ENCODE measurements at regions not wholly inside any gene's neighbourhood (a gene's known extent, or its start where the extent isn't known, plus 50 kb on each side); places are given as distances from the start of the nearest gene placed in this dataset.

DNA sequence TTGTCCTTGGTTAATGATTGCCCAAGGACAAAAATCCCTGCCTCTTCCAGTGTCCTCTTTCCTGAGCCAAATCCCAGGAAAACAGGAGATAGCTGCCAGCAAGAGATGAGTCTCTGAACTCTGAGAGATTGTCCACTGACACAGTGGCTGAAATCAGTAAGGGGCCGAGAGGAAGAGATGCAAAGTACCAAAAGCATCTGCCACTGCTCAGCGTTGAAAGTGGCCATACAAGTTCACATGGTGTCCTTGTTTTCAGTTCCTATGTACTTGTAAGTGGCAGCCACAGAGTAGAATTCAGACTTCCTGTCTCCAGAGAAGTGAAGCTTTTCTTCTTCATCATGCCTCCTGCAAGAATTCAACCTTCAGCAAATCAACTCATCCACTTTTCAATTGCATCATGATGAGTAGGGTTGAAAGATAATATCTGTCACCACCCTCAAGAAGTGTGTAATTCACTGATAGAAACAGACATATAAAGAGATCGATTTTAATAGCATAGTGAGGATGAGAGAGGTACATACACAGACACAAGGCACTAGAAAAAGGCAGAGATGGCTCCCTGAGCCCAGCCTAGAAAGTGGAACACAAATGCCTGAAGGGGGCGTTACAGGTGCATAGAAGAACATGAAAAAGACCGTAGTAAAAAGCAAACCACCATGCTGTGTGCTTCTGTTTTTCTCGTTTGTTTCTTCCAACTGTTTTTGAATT lies 185.8 kb downstream of the MRPL39 start:
- intact Hi-C loops (cut with micrococcal nuclease): loop anchor here (1.0 to 10.0 kb wide), 7 partner anchors 91 to 313 kb away; partner anchors contain the start of genes ATP5PF, GABPA, JAM2 and MRPL39
- Mint-ChIP-seq H3K9me3 (ENCODE audit: insufficient read depth) (no peaks in the 10 kb centered on the region), H3K27ac (peak overlapping the region; percentile 90), H3K4me1 (peaks cover 46% of the 10 kb centered on the region), H3K27me3 (no peaks in the 10 kb centered on the region), H3K4me3 (peak overlapping the region; percentile 75)
- ATAC-seq (ENCODE audit: low read depth) (peak; percentile 80), DNase-seq (peak; percentile 86)
- ChIA-PET POLR2A (no interaction called here), CTCF (interaction anchor here (0.6 to 7.7 kb wide), 14 partner anchors 67 to 311 kb away, joined by 3 to 48 read pairs (median 4); partner anchors contain the start of genes JAM2 and MRPL39)
- H3K9ac ChIP-seq (ENCODE audit: low read length): peak overlapping the region; percentile 48
- H3K4me3 ChIP-seq (ENCODE audit: control extremely low read depth in 1 of 5, extremely low read depth in 1 of 5, insufficient read depth in 1 of 5, low read depth in 2 of 5, low read length in 4 of 5): peak overlapping the region in 2 of 5 experiments; percentile 6 to 48
- H3K9me3 ChIP-seq (ENCODE audit: control extremely low read depth in 1 of 3, control insufficient read depth in 2 of 3, insufficient read depth in 1 of 3, low read length in 2 of 3): no peaks in the 10 kb centered on the region
- no peak for TF ChIP-seq EZH2 (IDR thresholded peaks at IDR 0.05; ENCODE audit: borderline replicate concordance, insufficient read depth, low read depth, low read length, poor library complexity, severe bottlenecking)
- TF ChIP-seq, protein P1, sequence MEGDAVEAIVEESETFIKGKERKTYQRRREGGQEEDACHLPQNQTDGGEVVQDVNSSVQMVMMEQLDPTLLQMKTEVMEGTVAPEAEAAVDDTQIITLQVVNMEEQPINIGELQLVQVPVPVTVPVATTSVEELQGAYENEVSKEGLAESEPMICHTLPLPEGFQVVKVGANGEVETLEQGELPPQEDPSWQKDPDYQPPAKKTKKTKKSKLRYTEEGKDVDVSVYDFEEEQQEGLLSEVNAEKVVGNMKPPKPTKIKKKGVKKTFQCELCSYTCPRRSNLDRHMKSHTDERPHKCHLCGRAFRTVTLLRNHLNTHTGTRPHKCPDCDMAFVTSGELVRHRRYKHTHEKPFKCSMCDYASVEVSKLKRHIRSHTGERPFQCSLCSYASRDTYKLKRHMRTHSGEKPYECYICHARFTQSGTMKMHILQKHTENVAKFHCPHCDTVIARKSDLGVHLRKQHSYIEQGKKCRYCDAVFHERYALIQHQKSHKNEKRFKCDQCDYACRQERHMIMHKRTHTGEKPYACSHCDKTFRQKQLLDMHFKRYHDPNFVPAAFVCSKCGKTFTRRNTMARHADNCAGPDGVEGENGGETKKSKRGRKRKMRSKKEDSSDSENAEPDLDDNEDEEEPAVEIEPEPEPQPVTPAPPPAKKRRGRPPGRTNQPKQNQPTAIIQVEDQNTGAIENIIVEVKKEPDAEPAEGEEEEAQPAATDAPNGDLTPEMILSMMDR (IDR thresholded peaks at IDR 0.05): peak; percentile 85
- WGBS (ENCODE audit: insufficient coverage): 0% methylated on average over 2 of the region's 6 CpGs
- no peaks in the 10 kb centered on the region for H3K79me2 ChIP-seq (ENCODE audit: control insufficient read depth, insufficient read depth, low read length)
- no peaks in the 10 kb centered on the region for H3K27me3 ChIP-seq (replicated peaks in 1 of 4; ENCODE audit: control extremely low read depth in 1 of 4, control insufficient read depth in 3 of 4, insufficient read depth in 4 of 4, low read length in 3 of 4)
- H3K36me3 ChIP-seq (replicated peaks in 1 of 2; ENCODE audit: control extremely low read depth in 1 of 2, control insufficient read depth in 1 of 2, extremely low read depth in 1 of 2, insufficient read depth in 2 of 2, low read length in 1 of 2): no peaks in the 10 kb centered on the region
- H2AFZ ChIP-seq (ENCODE audit: insufficient read depth, low read depth, low read length, poor library complexity, severe bottlenecking): peak overlapping the region; percentile 82
- H4K20me1 ChIP-seq (ENCODE audit: control insufficient read depth, insufficient read depth, low read length, poor library complexity, severe bottlenecking): no peaks in the 10 kb centered on the region
- peak overlapping the region; percentile 68 for H3K4me2 ChIP-seq (replicated peaks; ENCODE audit: low read depth, low read length, poor library complexity, severe bottlenecking)
- H3K4me1 ChIP-seq (ENCODE audit: control insufficient read depth in 2 of 2, insufficient read depth in 2 of 2, low read length in 2 of 2): peaks cover 31 to 47% of the 10 kb centered on the region in 2 donors
- peak overlapping the region; percentile 86 to 92 for H3K27ac ChIP-seq (ENCODE audit: low read length in 2 of 2)

DNA sequence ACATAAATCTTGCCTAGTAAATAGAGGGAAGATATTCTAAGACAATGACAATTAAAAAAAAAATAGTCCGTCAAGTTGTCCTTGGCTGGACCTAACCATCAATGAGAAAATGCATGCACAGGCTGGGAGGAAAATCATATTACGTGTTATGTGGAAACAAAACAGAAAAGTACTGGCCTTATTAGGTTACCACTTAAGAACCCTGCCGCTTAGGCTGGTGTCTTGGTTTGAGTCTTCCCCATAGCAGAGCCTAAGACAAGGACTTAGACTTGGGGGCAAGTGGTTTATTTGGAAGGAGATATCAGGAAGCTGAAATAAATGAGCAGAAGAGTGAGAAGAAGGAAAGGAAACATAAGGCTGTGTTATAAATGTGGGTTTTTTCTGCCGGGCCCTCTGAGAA lies 186.4 kb downstream of the MRPL39 start:
- no peaks in the 10 kb centered on the region for H3K9me3 Mint-ChIP-seq (ENCODE audit: insufficient read depth)
- Histone ChIP-seq H3K27me3 (replicated peaks in 1 of 4; ENCODE audit: control extremely low read depth in 1 of 4, control insufficient read depth in 3 of 4, insufficient read depth in 4 of 4, low read length in 3 of 4) (no peaks in the 10 kb centered on the region), H2AFZ (ENCODE audit: insufficient read depth, low read depth, low read length, poor library complexity, severe bottlenecking) (peak overlapping the region; percentile 82), H3K79me2 (ENCODE audit: control insufficient read depth, insufficient read depth, low read length) (no peaks in the 10 kb centered on the region), H3K36me3 (replicated peaks in 1 of 2; ENCODE audit: control extremely low read depth in 1 of 2, control insufficient read depth in 1 of 2, extremely low read depth in 1 of 2, insufficient read depth in 2 of 2, low read length in 1 of 2) (no peaks in the 10 kb centered on the region), H3K4me3 (ENCODE audit: control extremely low read depth in 1 of 5, extremely low read depth in 1 of 5, insufficient read depth in 1 of 5, low read depth in 2 of 5, low read length in 4 of 5) (no peak overlapping the region), H4K20me1 (ENCODE audit: control insufficient read depth, insufficient read depth, low read length, poor library complexity, severe bottlenecking) (no peaks in the 10 kb centered on the region), H3K4me2 (replicated peaks; ENCODE audit: low read depth, low read length, poor library complexity, severe bottlenecking) (peak overlapping the region; percentile 68), H3K27ac (ENCODE audit: low read length in 2 of 2) (peak overlapping the region; percentile 86 to 92), H3K9ac (ENCODE audit: low read length) (no peak overlapping the region), H3K4me1 (ENCODE audit: control insufficient read depth in 2 of 2, insufficient read depth in 2 of 2, low read length in 2 of 2) (peaks cover 31 to 47% of the 10 kb centered on the region in 2 donors), H3K9me3 (ENCODE audit: control extremely low read depth in 1 of 3, control insufficient read depth in 2 of 3, insufficient read depth in 1 of 3, low read length in 2 of 3) (no peaks in the 10 kb centered on the region)
- peaks cover 43% of the 10 kb centered on the region for H3K4me1 Mint-ChIP-seq
- ChIA-PET POLR2A (no interaction called here), CTCF (interaction anchor here (0.7 to 7.7 kb wide), 14 partner anchors 8 to 290 kb away, joined by 3 to 48 read pairs (median 4); partner anchors contain the start of genes JAM2 and MRPL39)
- peak overlapping the region; percentile 90 for H3K27ac Mint-ChIP-seq
- intact Hi-C loops (cut with micrococcal nuclease): loop anchor here (1.0 to 10.0 kb wide), 6 partner anchors 91 to 314 kb away; partner anchors contain the start of genes ATP5PF, GABPA, JAM2 and MRPL39
- 92% methylated on average over 3 of the region's 4 CpGs for WGBS (ENCODE audit: insufficient coverage)
- DNase-seq (no peak), ATAC-seq (ENCODE audit: low read depth) (no peak)
- no peak overlapping the region for H3K4me3 Mint-ChIP-seq
- no peak for TF ChIP-seq EZH2 (IDR thresholded peaks at IDR 0.05; ENCODE audit: borderline replicate concordance, insufficient read depth, low read depth, low read length, poor library complexity, severe bottlenecking)
- TF ChIP-seq, protein P1 (IDR thresholded peaks at IDR 0.05): no peak
- H3K27me3 Mint-ChIP-seq: no peaks in the 10 kb centered on the region

Data from B cell (primary cell).